ENCODE measurements at regions not wholly inside any gene's neighbourhood (a gene's known extent, or its start where the extent isn't known, plus 50 kb on each side); places are given as distances from the start of the nearest gene placed in this dataset.

DNA sequence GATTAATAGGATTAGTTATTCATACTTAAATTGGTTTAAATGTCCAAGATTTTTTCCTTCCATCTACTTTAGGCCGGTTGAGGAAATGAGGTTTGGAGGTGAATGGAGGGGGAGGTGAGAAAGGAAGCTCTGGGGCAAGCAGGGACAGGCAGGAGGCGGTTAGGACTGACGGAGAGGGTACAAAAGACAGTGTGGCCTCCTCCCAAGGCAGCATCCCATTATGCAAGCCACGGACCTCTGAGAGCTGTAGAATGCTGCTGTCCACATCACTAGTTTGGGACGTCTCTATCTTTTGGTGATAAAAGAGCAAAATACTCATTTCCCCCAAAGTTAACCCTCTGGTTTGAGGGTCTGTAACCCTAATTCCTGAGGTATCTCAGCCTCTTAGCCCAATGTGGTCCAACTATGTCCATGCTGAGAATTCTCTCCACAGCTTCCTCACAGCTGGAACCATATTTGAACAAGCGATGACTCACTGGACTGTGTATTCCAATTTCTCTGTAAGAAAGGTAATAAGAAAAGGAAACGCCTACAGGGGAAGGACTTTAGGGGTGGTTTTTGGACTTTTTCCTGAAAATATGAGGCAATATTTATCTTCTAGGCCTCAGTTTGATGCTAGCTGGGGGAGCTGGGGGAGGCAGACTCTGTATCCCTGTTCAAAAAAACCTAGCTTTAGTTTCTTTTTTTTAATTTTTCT lies 172.2 kb downstream of the TFAP2B start:
- Histone ChIP-seq H3K4me3 (no peak overlapping the region), H3K9me3 (replicated peaks) (no peaks in the 10 kb centered on the region), H3K27me3 (ENCODE audit: low read depth) (no peaks in the 10 kb centered on the region), H3K4me1 (no peaks in the 10 kb centered on the region), H3K27ac (replicated peaks) (no peak overlapping the region), H3K36me3 (no peaks in the 10 kb centered on the region)
- TF ChIP-seq, protein P1, sequence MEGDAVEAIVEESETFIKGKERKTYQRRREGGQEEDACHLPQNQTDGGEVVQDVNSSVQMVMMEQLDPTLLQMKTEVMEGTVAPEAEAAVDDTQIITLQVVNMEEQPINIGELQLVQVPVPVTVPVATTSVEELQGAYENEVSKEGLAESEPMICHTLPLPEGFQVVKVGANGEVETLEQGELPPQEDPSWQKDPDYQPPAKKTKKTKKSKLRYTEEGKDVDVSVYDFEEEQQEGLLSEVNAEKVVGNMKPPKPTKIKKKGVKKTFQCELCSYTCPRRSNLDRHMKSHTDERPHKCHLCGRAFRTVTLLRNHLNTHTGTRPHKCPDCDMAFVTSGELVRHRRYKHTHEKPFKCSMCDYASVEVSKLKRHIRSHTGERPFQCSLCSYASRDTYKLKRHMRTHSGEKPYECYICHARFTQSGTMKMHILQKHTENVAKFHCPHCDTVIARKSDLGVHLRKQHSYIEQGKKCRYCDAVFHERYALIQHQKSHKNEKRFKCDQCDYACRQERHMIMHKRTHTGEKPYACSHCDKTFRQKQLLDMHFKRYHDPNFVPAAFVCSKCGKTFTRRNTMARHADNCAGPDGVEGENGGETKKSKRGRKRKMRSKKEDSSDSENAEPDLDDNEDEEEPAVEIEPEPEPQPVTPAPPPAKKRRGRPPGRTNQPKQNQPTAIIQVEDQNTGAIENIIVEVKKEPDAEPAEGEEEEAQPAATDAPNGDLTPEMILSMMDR (IDR thresholded peaks at IDR 0.05; ENCODE audit: borderline replicate concordance): no peak
- no peak for DNase-seq
- intact Hi-C loops (cut with micrococcal nuclease): no loop called here

GRCh38 chr6:50992232-50992631 lies 173.6 kb downstream of the TFAP2B start:
- no peaks in the 10 kb centered on the region for H3K4me1 ChIP-seq
- no peak for DNase-seq
- no peaks in the 10 kb centered on the region for H3K36me3 ChIP-seq
- H3K4me3 ChIP-seq: no peak overlapping the region
- intact Hi-C loops (cut with micrococcal nuclease): no loop called here
- no peaks in the 10 kb centered on the region for H3K27me3 ChIP-seq (ENCODE audit: low read depth)
- TF ChIP-seq, protein P1 (IDR thresholded peaks at IDR 0.05; ENCODE audit: borderline replicate concordance): no peak
- no peak overlapping the region for H3K27ac ChIP-seq (replicated peaks)
- H3K9me3 ChIP-seq (replicated peaks): no peaks in the 10 kb centered on the region

GRCh38 chr6:50992704-50993625 lies 174.3 kb downstream of the TFAP2B start:
- no peak overlapping the region for H3K27ac ChIP-seq (replicated peaks)
- no peaks in the 10 kb centered on the region for H3K4me1 ChIP-seq
- intact Hi-C loops (cut with micrococcal nuclease): no loop called here
- no peaks in the 10 kb centered on the region for H3K9me3 ChIP-seq (replicated peaks)
- no peaks in the 10 kb centered on the region for H3K36me3 ChIP-seq
- H3K4me3 ChIP-seq: no peak overlapping the region
- TF ChIP-seq, protein P1 (IDR thresholded peaks at IDR 0.05; ENCODE audit: borderline replicate concordance): no peak
- H3K27me3 ChIP-seq (ENCODE audit: low read depth): no peaks in the 10 kb centered on the region
- no peak for DNase-seq

- Histone ChIP-seq H3K27ac (replicated peaks) (no peak overlapping the region), H3K27me3 (ENCODE audit: low read depth) (no peaks in the 10 kb centered on the region), H3K9me3 (replicated peaks) (no peaks in the 10 kb centered on the region), H3K4me1 (no peaks in the 10 kb centered on the region), H3K36me3 (no peaks in the 10 kb centered on the region), H3K4me3 (no peak overlapping the region)
- TF ChIP-seq, protein P1 (IDR thresholded peaks at IDR 0.05; ENCODE audit: borderline replicate concordance): no peak
- intact Hi-C loops (cut with micrococcal nuclease): no loop called here
- no peak for DNase-seq
Observed at GRCh38 chr6:50993941-50994720, 175.5 kb downstream of the TFAP2B start.

DNA sequence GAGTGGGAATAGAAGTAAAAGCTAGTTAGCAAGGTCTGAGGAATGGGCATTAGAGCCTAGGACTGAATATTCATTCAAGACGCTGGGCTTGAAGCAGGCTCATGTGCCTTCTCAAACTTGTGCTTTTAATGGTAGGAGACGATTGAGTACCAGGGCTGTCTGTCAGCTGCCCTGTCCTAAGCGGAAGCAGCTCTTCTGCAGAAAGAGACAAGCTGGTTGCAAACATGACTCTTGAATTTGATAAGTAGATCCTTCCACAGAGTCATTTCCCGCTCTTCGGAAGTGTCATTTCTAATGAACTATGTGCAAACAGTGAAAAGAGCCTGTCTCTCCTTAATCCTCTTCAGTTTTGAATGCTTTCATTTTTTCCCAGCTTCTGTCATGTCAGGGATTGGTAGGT lies 176.4 kb downstream of the TFAP2B start:
- Histone ChIP-seq H3K27me3 (ENCODE audit: low read depth) (no peaks in the 10 kb centered on the region), H3K36me3 (no peaks in the 10 kb centered on the region), H3K27ac (replicated peaks) (no peak overlapping the region), H3K4me1 (no peaks in the 10 kb centered on the region), H3K4me3 (no peak overlapping the region), H3K9me3 (replicated peaks) (no peaks in the 10 kb centered on the region)
- TF ChIP-seq, protein P1 (IDR thresholded peaks at IDR 0.05; ENCODE audit: borderline replicate concordance): no peak
- DNase-seq: no peak
- intact Hi-C loops (cut with micrococcal nuclease): no loop called here
